ENCODE measurements at regions not wholly inside any gene's neighbourhood (a gene's known extent, or its start where the extent isn't known, plus 50 kb on each side); places are given as distances from the start of the nearest gene placed in this dataset.
A peak's percentile ranks its signal among the peaks of the same experiment; 100 is the strongest.

GRCh38 chr17:77451245-77451893 is 310.6 kb downstream of the SEC14L1 start:
- peak; percentile 72 for TF ChIP-seq POLR2A (IDR thresholded peaks at IDR 0.05; ENCODE audit: low read depth, low read length)
- peak; percentile 71 for TF ChIP-seq POLR2AphosphoS5 (IDR thresholded peaks at IDR 0.05; ENCODE audit: low read depth, low read length)
- TF ChIP-seq TAF1 (IDR thresholded peaks at IDR 0.05; ENCODE audit: low read depth, low read length) = peak; percentile 33; the same call in 1 of the 2 replicates
- no peak for TF ChIP-seq SPI1 (IDR thresholded peaks at IDR 0.05; ENCODE audit: low read depth, low read length)
